ENCODE measurements at regions not wholly inside any gene's neighbourhood (a gene's known extent, or its start where the extent isn't known, plus 50 kb on each side); places are given as distances from the start of the nearest gene placed in this dataset.

GRCh38 chr5:31098811-31099210 is 94.7 kb upstream of the CDH6 start:
- DNase-seq (ENCODE audit: low spot score) = no peak

- DNase-seq (ENCODE audit: low spot score) = no peak
Measured at GRCh38 chr5:31097851-31098250, 95.6 kb upstream of the CDH6 start.

DNA sequence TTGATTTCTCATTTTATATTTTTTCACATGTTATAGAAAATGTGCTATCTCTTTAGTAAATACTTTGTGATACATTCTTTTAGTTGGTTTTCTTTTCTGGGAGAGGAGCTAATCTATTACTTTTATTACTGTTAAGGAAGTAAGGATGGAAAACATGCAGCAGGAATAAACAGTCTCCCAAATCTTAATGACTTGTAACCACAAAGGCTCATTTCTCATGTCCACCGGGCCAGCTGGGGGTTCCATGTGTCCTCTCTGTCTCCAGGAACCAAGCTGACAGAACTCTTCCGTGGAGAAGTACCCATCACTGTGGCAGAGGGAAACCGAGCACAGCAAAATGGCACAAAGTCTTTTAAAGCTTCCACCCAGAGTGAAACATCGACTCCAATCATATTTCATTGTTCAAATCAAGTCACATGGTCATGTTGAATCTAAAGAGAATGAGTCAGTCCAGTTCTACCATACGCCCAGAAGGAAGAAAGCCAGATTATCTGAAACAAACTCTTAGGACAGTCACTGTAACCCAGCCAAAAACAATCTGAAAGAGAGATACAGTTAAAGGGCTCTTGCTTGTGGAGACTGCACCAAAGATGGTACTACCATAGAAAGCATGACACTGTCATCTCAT is 97.1 kb upstream of the CDH6 start:
- no peak for DNase-seq (ENCODE audit: low spot score)

DNA sequence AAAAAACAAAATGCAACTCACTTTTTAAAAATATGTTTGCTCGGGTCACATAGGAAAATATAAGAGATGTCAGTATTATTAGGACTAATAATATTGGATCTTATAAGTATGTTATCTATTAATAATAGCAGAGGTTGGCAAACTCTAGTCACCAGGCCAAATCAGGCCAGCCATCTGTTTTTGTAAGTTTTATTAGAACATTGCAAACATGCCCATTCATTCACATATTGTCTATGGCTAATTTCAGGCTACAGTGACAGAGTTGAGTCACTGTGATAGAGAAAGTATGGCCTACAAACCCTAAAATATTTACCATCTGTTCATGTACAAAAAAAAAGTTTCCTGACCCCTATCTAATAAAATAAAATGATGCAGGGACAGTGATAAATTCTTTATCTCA is 97.7 kb upstream of the CDH6 start:
- DNase-seq (ENCODE audit: low spot score) = no peak

- DNase-seq (ENCODE audit: low spot score) = no peak
Measured at GRCh38 chr5:31091501-31091900, 102.0 kb upstream of the CDH6 start.

GRCh38 chr5:31090467-31090866 is 103.0 kb upstream of the CDH6 start:
- DNase-seq (ENCODE audit: low spot score) = no peak

- DNase-seq (ENCODE audit: low spot score) = peak; percentile 73
Measured at GRCh38 chr5:31086839-31087415, 106.6 kb upstream of the CDH6 start.

DNA sequence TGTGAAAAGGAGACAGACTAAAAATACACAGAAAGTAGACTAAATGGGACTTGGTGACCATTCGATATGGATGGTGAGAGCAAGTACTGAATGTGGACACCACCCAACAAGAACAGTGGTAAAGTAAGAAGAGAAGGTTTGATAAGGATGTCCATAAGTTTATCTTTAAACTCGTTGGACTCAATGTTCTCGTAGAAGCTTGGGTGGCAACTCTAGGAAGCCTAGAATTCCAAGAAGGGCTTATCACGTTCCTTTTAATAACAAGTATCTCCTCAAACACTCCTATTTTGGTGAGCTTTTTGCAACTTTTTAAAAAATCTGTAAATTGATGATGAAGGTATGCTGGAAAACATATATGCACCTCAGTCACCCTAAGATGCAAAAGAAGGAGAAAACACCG is 108.6 kb upstream of the CDH6 start:
- DNase-seq (ENCODE audit: low spot score) = no peak

DNA sequence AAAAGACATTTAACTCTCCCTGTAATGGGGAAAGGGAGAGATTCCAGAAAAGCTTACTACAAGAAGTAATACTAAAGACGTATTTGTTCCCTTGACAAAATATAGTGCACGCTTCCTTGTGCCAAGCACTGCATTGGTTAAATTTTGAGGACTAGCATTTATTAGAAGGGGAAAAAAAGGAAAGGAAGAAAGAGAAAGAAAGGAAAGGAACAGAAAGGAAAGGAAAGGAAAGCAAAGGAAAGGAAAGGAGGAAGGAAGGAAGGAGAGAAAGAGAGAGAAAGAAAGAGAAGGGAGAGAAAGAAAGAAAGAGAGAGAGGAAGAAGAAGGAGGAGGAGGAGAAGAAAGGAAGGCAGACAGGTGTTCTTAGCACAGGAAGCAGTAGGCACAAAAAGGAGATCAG is 110.1 kb upstream of the CDH6 start:
- no peak for DNase-seq (ENCODE audit: low spot score)

- no peak for DNase-seq (ENCODE audit: low spot score)
Measured at GRCh38 chr5:31079668-31080067, 113.8 kb upstream of the CDH6 start.

GRCh38 chr5:31078956-31079355 is 114.5 kb upstream of the CDH6 start:
- peak; percentile 38 for DNase-seq (ENCODE audit: low spot score)

- no peak for DNase-seq (ENCODE audit: low spot score)
Measured at GRCh38 chr5:31075981-31076380, 117.5 kb upstream of the CDH6 start.

GRCh38 chr5:31068287-31068686 is 125.2 kb upstream of the CDH6 start:
- DNase-seq (ENCODE audit: low spot score) = no peak

DNA sequence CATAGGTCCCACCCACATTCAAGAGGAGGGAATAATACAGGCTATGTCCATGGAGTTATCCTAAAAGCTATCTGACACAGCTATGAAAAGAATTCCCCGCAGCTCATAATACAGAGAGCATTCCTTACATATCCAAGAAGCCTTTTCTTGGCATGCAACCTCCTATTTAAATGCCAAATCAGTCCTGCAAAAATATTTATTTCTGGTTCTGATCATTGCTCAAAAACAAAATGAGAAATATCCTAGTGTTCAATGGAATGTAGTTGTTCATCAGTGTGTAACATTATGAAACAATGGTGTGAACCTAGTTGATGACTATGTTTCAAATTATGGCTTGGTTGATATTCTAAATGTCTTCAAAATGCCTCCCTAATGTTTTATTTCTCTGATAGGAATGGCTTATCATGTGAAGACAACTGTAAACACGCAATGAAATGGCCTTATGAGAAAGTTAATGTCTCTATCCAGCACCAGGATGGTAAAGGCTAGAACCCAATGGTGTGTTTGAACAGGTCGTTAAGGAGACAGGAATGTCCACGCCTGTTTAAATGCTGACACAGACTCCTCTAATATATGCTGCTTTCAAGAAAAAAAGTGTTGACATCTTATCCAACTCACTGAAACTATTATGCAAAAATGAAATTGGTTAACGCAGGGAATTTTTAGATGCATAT is 126.7 kb upstream of the CDH6 start:
- no peak for DNase-seq (ENCODE audit: low spot score)

- no peak for DNase-seq (ENCODE audit: low spot score)
Measured at GRCh38 chr5:31064215-31064614, 129.3 kb upstream of the CDH6 start.

DNA sequence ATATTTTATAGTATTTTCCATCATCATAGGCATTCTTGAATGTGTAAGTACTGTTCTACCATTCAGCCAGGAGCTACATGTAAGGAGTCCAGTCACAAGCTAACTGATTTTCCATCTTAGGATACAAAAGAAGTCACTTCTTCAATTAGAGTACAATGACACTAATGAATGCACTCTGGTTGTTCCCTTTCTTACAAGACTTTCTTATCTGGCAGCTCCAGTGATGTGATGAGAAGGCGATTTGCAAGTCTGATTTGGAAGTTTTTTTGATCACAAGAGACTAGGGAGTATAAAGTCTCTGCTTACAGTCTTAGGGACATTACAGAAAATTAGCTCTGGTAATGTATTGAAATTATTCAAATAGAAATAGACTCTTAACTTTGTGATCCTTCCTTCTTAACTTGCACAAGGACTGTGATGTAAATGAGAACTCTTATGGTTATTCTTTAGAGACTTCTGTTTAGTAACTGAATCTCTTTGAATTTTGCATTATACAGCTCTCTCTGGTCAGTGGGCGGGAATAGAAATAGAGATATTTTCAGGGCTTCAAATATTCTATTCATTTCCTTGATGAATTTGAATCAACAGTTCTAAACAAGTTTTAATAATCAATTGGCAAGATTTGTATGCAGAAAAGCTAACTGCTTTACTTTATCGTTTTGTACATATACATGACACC is 130.4 kb upstream of the CDH6 start:
- no peak for DNase-seq (ENCODE audit: low spot score)

GRCh38 chr5:31059889-31060288 is 133.6 kb upstream of the CDH6 start:
- DNase-seq (ENCODE audit: low spot score) = no peak

- DNase-seq (ENCODE audit: low spot score) = no peak
Measured at GRCh38 chr5:31054453-31054852, 139.0 kb upstream of the CDH6 start.

- no peak for DNase-seq (ENCODE audit: low spot score)
Measured at GRCh38 chr5:31052937-31053658, 140.4 kb upstream of the CDH6 start.

- no peak for DNase-seq (ENCODE audit: low spot score)
Measured at GRCh38 chr5:31051316-31051715, 142.2 kb upstream of the CDH6 start.

DNA sequence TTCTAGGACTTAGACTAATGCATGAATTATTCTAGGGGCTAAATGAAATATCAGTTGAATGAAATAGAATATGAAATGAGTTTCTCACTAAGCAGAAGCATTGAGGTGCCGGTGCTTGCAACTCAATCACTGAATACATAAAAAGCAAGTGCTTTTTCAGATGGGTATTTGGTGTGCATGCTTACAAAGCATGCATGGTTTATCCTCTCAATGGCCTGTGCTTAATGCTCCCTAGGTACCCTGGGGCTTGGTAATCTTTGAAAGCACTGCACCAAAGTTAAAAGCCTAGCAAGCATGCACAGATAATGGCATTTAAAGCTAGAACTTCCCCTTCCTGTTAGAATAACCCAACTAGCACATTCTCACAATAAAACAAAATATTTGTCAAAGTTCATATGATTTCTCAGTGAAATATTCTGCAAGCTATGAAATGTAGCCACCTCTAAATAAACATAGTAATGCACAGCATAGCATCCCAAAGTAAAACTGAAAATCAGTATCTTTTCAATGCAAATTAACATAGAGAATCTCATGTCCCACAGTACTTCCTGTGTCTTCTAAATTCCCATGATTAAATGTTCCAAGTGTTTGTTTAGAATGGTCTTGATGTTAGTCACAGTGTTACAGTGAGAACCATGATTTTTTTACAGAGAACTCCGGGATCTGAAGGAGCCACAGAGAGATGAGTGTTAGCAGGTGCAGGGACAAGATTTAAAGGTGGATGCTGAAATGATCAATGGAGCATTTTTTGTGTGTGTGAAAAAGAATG is 143.4 kb upstream of the CDH6 start:
- DNase-seq (ENCODE audit: low spot score) = no peak

All from SK-N-DZ (cell line).